ENCODE measurements at regions not wholly inside any gene's neighbourhood (a gene's known extent, or its start where the extent isn't known, plus 50 kb on each side); places are given as distances from the start of the nearest gene placed in this dataset.
A peak's percentile ranks its signal among the peaks of the same experiment; 100 is the strongest.
"Not testable (repeated sequence)": the region's sequence is repeated elsewhere in the genome, so short reads cannot be mapped to it uniquely, and the experiment has no call there.

DNA sequence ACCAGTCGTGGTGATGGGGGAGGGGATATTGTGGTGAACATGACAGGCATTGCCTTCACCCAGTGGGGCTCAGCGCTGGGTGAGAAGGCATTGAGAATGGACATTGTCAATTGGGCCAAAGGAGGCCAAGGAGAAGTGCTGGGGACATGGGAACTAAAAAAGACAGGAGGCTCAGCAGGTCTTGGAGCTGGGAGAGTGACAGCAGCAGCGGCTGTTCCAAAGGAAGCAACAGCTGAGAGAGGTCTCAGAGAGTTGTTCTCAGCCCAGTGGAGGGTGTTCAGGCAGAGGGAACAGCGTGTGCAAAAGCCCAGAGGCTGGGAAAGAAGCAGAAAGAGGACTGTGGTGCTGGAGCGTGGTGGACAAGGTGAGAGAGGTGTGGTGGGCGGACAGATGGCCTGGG, 56.6 kb upstream of the ASNS start:
- CTCF ChIA-PET; DNase-seq (ENCODE audit: extremely low spot score); POLR2A ChIA-PET: not testable (repeated sequence)

DNA sequence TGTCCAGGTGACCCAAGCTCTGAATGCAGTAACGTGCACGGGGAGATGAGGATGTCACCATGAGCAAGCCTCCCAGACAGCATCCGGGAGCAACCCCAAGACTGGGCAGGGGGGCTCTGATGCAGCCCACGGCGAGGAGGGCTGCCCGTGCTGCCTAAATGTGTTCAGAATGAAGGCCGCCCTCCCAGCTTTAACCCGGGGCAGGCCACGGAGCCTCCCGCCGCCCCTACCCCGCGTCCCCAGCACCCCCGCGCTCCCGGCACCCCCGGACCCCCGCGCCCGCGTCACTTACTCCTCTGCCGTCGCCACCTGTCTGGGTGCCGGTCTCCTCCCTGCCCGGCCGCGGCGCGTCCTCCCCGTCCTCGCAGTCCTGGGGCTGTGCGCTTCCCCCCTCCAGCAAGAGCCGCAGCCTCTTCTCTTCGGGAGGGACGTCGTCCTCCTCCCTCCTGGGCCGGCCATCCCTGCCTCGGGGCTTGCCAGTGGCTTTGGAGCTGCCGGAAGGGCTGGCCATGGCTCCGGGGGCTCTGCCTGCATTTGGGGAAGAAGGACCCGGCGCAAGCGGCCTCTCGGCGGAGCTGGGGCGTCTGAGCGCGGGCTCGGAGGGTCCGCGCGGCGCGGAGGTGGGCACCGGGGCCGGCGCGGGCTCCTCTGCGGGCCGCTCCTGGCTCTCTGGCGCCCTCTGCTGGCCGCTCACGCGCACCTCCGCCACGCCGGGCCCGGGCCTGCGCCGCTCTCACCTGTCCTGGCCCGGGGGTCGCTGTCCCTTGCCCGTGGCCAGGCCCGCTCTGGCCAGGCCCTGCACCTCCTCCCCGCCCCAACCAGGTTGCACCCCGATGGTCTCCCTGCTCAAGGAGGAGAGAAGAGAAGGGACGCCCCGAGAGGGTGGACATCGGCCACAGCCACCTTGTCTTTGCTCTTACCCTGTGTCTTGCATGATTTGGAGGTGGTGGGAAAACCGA, 55.9 kb upstream of the ASNS start:
- DNase-seq (ENCODE audit: extremely low spot score) = peak; percentile 78
- POLR2A ChIA-PET = not testable (repeated sequence)
- TF ChIP-seq, protein P1, sequence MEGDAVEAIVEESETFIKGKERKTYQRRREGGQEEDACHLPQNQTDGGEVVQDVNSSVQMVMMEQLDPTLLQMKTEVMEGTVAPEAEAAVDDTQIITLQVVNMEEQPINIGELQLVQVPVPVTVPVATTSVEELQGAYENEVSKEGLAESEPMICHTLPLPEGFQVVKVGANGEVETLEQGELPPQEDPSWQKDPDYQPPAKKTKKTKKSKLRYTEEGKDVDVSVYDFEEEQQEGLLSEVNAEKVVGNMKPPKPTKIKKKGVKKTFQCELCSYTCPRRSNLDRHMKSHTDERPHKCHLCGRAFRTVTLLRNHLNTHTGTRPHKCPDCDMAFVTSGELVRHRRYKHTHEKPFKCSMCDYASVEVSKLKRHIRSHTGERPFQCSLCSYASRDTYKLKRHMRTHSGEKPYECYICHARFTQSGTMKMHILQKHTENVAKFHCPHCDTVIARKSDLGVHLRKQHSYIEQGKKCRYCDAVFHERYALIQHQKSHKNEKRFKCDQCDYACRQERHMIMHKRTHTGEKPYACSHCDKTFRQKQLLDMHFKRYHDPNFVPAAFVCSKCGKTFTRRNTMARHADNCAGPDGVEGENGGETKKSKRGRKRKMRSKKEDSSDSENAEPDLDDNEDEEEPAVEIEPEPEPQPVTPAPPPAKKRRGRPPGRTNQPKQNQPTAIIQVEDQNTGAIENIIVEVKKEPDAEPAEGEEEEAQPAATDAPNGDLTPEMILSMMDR (IDR thresholded peaks at IDR 0.05; ENCODE audit: control extremely low read depth, extremely low read depth, low read depth, missing control alignments) = peak; percentile 92
- CTCF ChIA-PET = interaction anchor here (0.6 kb wide), 1 partner anchor 248 kb away, joined by 3 read pairs; no protein-coding TSS in a partner anchor
